ENCODE measurements at regions not wholly inside any gene's neighbourhood (a gene's known extent, or its start where the extent isn't known, plus 50 kb on each side); places are given as distances from the start of the nearest gene placed in this dataset.

- no peak for DNase-seq
Measured at GRCh38 chr3:31357451-31357850, 175.3 kb upstream of the STT3B start.

- no peak for DNase-seq
Measured at GRCh38 chr3:31358473-31359070, 174.2 kb upstream of the STT3B start.

- DNase-seq, result no peak
Measured at GRCh38 chr3:31361371-31362273, 171.1 kb upstream of the STT3B start.

DNA sequence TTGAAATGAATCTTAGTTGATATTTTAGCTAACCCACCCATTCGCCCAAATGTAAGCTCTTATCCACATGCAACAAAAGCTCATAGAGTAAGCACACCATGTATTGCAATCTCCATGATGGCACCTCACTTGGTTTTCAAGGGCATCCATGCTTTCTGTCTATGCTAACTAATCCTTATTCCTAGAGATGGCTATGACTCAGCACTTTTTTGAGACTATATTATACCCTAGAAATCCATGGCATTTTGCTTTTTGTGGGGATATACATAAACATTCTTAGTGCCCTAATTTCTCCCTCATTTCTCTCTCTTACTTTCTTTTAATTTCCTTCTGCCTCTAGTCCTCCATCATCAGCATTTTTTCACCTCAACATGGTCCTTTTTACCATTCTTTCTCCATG is 168.5 kb upstream of the STT3B start:
- DNase-seq, result no peak

DNA sequence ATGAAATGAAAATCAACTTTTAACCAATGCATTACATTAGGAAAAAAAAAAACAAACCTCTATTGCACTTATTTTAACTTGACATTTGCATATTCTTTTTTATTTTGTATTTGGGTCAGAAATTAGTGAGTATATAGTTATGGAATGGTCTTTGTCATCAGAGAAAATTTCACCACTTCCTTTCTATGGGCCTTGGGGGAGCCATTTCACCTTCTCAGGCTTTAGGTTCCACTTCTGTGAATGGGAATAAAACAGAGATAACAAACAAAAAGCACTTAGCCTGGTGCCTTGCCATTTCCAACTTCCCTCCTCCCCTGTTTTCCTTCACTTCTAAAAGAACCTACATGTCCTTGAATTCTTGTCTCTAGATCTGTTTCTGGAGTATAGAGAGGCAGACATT is 168.0 kb upstream of the STT3B start:
- no peak for DNase-seq

GRCh38 chr3:31367518-31367917 is 165.2 kb upstream of the STT3B start:
- DNase-seq, result no peak

DNA sequence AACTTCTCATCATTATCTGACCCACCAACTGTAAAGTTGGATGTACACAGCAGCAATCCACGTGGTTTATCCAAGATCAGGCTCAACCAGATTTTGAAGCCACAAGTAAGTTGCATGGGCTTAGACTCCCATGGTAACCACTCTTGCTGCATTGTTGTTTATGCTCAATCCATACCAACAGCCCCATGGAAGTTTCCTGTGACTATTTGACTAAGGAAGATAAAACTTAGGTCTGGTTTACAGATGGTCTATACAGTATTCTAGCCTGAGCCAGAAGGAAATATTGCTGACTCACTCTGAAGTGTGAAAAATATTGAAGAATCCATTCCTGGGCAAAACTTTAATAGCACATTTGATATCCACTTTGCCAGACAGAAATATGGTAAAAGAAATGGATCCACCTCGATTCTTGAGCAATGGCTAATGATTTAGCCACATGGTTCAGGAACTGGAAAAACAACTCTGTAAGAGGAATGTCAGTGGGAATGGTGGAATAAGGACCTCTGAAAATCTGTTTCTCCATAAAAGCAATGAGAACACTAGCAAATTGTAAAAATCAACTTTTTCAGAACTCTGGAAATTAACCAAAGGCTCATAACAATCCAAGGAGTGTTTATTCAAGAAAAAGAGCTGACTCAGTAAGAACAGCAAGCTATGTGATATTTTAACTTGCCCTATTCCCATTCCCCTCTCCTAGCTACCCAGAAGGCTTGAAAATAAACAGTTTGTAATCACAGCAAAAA is 162.9 kb upstream of the STT3B start:
- no peak for DNase-seq

GRCh38 chr3:31370380-31370666 is 162.4 kb upstream of the STT3B start:
- no peak for DNase-seq

- no peak for DNase-seq
Measured at GRCh38 chr3:31370681-31371080, 162.0 kb upstream of the STT3B start.

DNA sequence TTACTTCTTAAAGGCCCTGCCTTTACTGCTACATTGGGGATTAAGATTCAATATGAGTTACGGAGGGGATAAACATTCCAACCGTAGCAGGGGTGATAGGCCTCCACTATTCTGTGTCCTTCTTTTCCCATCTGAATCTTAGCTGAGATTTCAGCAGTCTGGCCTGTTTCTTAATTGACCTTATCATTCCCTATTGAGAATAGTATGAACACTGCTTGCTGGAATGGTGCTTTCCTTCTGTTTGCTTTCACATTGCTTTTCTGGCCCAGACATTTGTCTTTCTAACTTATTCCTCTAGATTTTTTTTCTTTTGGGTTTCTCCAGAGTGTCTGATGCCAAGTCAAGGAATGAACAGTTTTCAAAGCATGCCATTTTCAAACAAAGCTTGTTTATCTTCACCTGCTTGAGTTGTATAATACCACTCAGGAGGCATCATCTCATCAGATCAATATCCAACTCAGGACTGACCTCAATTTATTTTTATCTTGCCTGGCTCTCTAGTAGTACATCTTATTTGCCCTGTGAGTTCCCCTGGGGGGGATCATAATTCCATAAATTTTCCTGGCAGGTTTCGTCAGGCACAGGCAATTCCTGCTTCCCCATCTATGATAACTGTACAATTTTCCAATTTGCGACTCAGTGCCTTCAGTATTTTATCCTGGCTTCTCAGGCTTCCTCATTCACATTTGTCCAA is 161.1 kb upstream of the STT3B start:
- DNase-seq, result no peak

- no peak for DNase-seq
Measured at GRCh38 chr3:31373681-31374080, 159.0 kb upstream of the STT3B start.

GRCh38 chr3:31377045-31377642 is 155.6 kb upstream of the STT3B start:
- DNase-seq, result peak; percentile 37

DNA sequence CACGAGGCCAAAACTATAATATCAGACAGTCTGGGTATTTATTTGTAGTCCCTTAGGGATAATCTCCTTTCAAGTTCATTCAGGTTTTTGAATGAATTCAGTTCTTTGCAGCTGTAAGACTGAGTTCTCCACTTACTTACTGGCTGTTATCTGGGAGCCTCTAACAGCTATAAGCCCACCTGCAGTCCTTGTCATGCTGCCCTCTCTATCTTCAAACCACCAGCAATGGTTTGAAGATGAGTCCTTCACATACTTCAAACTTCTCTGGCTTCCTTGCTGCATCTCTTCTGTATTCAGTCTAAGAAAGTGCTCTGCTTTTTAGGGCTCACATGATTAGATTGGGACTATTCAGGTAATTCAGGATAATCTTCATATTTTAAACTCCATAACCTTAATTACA is 154.5 kb upstream of the STT3B start:
- DNase-seq, result no peak

GRCh38 chr3:31379598-31379997 is 153.1 kb upstream of the STT3B start:
- DNase-seq, result no peak

GRCh38 chr3:31382856-31383255 is 149.9 kb upstream of the STT3B start:
- DNase-seq, result no peak

- no peak for DNase-seq
Measured at GRCh38 chr3:31384117-31384516, 148.6 kb upstream of the STT3B start.

DNA sequence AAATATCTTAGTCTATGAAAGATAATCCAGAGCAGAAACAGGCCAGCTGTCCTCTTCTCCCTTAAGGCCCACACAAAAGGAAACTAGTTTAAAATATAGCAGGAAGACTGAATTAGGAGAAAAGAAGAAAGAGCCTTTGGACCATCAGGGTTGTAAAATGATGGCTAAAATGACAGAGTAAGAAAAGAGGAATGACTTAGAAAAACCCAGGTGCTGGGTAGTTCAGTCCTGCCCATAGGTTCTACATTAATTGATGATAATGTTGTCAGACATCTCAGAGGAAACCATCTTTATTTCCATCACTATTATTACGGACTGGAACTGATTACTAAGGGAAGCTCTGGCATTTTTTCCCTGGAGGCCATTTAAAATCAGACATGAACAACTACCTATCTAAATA is 142.8 kb upstream of the STT3B start:
- no peak for DNase-seq

- no peak for DNase-seq
Measured at GRCh38 chr3:31390466-31390865, 142.3 kb upstream of the STT3B start.

DNA sequence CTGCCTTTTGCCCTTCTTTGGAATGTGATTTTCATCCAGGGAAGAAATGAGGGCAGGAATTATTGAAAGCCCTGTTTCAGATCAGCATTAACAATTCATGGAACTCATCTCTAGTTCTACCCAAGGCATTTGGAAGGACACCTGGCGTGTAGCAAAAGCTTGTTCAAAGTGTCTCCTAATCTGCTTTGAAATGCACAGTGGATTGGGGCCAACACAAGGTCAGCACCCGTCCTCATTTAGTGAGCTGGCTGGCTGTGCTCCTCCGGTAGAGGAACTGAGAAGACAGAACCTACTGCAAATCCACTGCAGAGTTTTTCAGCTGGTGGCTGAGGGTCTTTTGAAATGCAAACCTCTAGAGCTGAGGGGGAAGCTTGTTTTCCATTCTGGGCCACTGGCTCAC is 141.6 kb upstream of the STT3B start:
- no peak for DNase-seq

GRCh38 chr3:31392568-31392967 is 140.2 kb upstream of the STT3B start:
- DNase-seq, result no peak

DNA sequence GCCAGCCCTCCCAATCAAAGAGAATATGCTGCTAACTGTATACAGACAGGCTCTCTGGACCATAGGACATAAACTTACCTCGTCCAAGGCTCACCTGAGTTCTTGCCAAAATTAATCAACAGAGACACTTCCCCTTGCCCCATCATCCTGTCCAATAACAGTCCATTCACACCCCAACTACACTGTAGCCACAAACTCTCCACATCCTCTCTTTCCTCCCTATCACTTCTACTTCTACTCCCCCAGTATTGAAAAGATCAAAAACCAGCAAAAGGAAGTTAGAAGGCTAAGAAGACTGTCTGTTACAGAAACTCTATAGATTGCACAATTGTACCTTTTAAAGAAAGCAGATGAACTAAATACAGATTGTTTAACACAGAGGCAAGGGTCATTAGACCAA is 133.5 kb upstream of the STT3B start:
- no peak for DNase-seq

- no peak for DNase-seq
Measured at GRCh38 chr3:31402117-31402516, 130.6 kb upstream of the STT3B start.

GRCh38 chr3:31403197-31403596 is 129.5 kb upstream of the STT3B start:
- no peak for DNase-seq

Measured in CD4-positive, alpha-beta T cell treated with Interleukin-12 subunit alpha and Interleukin-12 subunit beta, for 1 hour (primary cell).